Hepatocyte (in vitro differentiated cells): ENCODE measurements at regions not wholly inside any gene's neighbourhood (a gene's known extent, or its start where the extent isn't known, plus 50 kb on each side); places are given as distances from the start of the nearest gene placed in this dataset.

Experiments used
- CTCF ChIP-seq: fragments of 200-600 bp; sonication (generic); IDR thresholded peaks from 2 replicates; pipeline ENCODE4 v1.5.1; 2016; ENCODE audit warnings: antibody characterized with exemption, mild to moderate bottlenecking; ENCODE audit not compliant: poor library complexity
- EZH2 ChIP-seq: fragments of 200-600 bp; sonication (generic); IDR thresholded peaks from 2 replicates; pipeline ENCODE4 v1.6.1; 2016; ENCODE audit warnings: antibody characterized with exemption, mild to moderate bottlenecking, borderline replicate concordance
- EZH2phosphoT487 ChIP-seq: fragments of 200-600 bp; sonication (generic); IDR thresholded peaks from one replicate; pipeline ENCODE4 v1.6.1; 2018; ENCODE audit warnings: antibody characterized with exemption, mild to moderate bottlenecking, low read depth, moderate library complexity; ENCODE audit not compliant: unreplicated experiment, severe bottlenecking

- TF ChIP-seq CTCF (no peak), EZH2 (no peak), EZH2phosphoT487 (no peak)
Measured at GRCh38 chr1:24263211-24263610, 55.9 kb upstream of the GRHL3 start.
